HG03135 (cell line): ENCODE measurements at regions not wholly inside any gene's neighbourhood (a gene's known extent, or its start where the extent isn't known, plus 50 kb on each side); places are given as distances from the start of the nearest gene placed in this dataset.
A peak's percentile ranks its signal among the peaks of the same experiment; 100 is the strongest.

ENCODE experiments used
- ATAC-seq: cut with Tn5 transposase; IDR thresholded peaks from one replicate; pipeline ENCODE4 v1.9.1; 2021; ENCODE audit warnings: mild to moderate bottlenecking, moderate library complexity; ENCODE audit not compliant: unreplicated experiment

DNA sequence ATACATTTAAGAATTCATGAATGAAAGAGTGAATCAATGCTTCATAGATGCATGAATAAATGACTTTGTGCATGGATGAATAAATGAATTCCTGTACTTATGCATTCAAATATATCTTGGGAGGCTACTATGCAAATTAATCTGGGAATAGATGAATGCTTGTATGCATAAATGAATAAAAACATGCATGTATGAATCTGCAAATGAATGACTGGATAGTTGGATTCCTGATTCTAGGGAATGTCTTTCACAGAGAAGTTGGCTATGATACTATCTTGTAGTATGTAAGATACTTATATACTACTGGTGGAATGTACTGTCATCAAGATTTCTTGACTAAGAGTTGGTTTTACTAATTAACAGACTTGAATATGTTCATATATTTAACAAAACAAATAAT, 75.3 kb upstream of the ASTN2 start:
- no peak for ATAC-seq

GRCh38 chr9:117488659-117489058, 73.8 kb upstream of the ASTN2 start:
- ATAC-seq = no peak

- peak; percentile 96 for ATAC-seq
These were observed 72.8 kb upstream of the ASTN2 start for GRCh38 chr9:117487555-117488175.

GRCh38 chr9:117486426-117486825, 71.6 kb upstream of the ASTN2 start:
- no peak for ATAC-seq

DNA sequence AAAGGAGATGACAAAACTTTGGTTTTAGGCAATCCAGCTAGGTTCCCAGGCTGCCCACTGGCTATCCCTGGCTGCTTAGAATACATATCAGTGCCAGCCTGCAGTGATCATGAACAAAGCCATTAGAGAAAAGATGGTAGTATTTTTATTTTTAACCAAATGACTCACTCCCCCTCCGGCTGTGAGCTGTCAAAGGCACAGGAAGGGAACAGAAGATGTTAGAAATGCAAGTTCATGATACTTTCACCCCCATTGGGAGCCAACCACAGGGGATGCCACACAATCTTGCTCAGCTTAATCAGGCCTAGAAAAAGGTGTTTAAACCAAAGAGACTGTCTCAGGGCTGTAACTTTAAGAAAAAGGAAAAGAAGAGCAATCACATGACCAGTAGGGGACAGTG, 70.3 kb upstream of the ASTN2 start:
- no peak for ATAC-seq

DNA sequence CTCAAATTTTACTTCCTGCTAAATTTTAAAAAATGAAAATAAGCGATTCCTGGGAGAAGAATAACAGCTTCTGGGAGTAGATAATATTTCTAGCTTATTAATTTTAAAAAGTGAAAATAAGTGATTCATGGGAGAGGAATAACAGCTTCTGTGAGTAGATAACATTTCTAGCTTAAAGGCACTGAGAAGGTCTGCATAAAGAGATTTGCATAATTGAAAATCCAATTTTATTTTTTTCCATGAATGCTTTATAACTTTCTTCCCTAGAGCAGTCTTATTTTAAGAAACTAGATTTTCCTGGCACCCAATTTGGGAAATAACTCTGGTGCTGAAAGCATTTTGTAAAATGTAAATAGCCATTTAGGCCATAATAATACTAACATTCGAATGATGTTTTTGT, 65.9 kb upstream of the ASTN2 start:
- no peak for ATAC-seq

DNA sequence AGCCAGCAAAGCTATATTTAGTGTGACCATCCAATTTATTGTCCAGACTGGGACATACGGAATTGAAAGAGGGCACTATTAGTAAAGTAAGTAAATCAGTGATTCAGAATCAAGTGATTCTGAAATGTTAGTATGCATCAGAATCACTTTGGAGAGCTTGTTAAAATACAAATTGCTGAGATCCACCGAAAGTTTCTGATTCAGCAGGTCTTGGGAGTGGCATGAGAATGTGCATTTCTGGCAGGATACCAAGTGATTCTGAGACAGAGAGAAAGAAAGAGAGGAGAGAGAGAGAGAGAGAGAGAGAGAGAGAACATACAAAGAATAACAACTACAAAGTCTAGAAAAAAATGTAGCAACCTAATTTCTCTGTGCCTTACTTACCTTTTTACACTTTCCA, 65.4 kb upstream of the ASTN2 start:
- no peak for ATAC-seq

GRCh38 chr9:117473293-117473692, 58.4 kb upstream of the ASTN2 start:
- no peak for ATAC-seq

GRCh38 chr9:117470902-117471301, 56.0 kb upstream of the ASTN2 start:
- no peak for ATAC-seq

- ATAC-seq = no peak
These were observed 55.6 kb upstream of the ASTN2 start for GRCh38 chr9:117470455-117470854.

DNA sequence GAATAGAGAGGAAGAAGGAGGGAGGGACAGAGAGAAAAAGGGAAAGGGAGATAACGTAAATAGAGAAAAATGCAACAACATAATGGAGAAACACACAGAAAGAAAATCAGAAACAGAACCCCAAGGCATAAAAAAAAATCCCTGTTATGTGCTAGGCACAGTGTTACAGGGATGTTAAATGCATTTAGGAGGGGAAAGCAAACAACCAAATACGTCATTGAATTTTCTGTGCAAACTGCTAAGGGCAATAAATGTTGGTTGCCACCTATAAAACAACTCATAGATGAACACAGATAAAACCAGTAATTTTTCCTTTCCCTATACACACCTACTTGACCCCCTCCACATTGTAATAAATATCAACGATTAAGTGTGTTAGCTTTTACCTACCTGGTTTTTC, 51.3 kb upstream of the ASTN2 start:
- ATAC-seq = no peak

- ATAC-seq = no peak
These were observed 50.8 kb upstream of the ASTN2 start for GRCh38 chr9:117465706-117466105.

GRCh38 chr9:117464941-117465616, 50.2 kb upstream of the ASTN2 start:
- ATAC-seq = no peak
